GM18498 (cell line): ENCODE measurements at regions not wholly inside any gene's neighbourhood (a gene's known extent, or its start where the extent isn't known, plus 50 kb on each side); places are given as distances from the start of the nearest gene placed in this dataset.
"Not testable (repeated sequence)": the region's sequence is repeated elsewhere in the genome, so short reads cannot be mapped to it uniquely, and the experiment has no call there.

Experiments
- ATAC-seq: cut with Tn5 transposase; IDR thresholded peaks from one replicate; pipeline ENCODE4 v1.9.1; 2021; ENCODE audit warnings: mild to moderate bottlenecking, moderate library complexity; ENCODE audit not compliant: unreplicated experiment

DNA sequence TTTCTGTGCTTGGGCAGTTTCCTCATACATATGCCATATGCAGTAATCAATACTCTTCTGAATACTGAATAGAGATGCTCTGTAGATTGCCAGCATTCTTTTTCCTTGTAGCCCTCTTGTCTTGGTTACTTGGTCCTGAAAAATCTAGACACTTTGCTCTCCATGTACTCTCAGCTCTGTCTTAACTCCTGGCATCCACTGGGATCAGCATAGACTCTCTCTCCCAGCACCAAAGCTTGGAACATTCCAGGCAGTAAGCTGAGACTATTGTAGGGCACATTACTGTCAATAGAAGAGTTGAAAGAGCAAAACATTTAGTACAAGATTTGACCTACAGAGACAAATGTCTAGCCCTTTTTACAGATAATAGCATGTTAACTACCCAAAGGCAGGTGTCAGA, 1100.3 kb downstream of the TBL1XR1 start:
- no peak for ATAC-seq

DNA sequence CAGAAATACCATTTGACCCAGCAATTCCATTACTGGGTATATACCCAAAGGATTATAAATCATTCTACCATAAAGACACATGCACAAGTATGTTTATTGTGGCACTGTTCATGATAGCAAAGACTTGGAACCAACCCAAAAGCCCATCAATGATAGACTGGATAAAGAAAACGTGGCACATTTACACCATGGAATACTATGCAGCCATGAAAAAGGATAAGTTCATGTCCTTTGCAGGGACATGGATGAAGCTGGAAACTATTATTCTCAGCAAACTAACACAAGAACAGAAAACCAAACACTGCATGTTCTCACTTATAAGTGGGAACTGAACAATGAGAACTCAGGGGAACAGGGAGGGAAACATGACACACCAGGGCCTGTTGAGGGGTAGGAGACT, 1103.4 kb downstream of the TBL1XR1 start:
- ATAC-seq, result not testable (repeated sequence)

DNA sequence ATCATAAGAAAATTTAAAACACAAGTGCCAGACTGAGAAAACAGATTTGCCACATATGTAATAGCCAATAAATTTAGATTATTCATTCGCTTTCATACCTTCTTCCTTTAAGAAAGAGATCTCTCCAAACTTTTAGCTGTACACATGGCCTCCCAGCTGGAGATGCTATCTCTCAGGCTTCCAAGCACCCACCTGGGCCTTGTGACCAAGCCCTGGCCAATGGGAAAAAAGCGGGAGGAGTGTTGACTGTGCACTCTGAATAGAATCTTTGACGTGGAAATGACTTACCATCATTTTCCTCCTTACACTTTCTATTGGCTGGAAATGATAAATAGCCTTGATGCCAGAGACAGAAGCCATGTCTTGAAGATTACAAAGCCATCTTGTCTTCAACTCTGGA, 1106.6 kb downstream of the TBL1XR1 start:
- no peak for ATAC-seq

DNA sequence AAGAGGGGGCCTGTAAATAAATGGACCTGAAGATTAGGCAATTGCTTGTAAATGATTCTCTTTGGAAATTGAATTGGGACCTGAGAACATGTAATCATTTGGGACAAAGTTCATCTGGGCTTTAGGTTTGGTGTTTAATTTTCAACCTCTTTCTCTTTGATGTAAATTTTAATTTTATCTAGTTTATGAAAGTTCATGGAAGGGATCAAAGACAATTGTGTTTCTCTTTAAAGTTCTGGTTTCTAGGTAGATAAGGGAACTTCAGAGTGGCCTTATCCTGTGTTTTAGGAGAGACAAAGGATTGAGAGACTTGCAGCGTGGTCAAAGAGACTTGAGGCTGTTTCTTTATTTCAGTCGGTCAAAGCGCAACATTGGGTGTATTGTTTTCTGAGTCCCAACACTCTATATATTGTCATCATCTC, 1108.3 kb downstream of the TBL1XR1 start:
- no peak for ATAC-seq

- no peak for ATAC-seq
Measured at GRCh38 chr3:176087066-176087697, 1110.1 kb downstream of the TBL1XR1 start.

DNA sequence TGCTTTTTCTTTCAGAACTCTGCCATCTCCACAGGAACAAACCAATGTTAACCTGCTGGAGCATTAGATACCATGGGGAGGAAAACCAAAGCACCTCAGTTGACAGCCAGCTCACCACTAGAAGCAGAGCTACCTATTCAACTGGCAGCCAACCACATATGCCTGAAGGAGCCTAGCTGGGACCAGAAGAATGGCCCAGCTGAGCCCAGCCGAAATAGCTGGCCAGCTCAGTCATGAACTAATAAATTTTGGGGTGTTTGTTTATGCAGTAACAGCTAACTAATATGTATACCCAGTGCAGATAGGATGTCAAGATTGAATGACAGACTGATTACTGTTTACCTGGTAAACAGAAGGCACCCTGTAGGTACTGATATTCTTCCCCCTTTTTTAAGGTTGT, 1117.5 kb downstream of the TBL1XR1 start:
- ATAC-seq, result no peak

DNA sequence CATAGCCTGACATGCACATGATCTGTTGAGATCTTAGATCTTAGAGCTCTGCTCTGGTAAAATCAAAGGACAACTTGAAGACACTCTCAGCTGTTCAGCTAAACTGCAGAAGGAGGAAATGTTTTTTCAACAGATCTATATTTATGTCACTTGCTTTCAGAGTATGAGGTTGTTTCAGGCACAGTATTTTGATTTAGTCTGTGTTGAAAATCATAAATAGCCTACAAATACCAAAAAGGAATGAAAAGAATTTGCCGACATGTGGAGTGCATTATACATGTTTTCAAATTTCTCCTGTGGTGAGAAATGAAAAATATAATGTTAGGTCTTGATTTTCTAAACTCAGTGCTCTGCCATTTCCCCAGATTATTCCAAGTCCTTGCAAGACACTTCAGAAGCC, 1118.4 kb downstream of the TBL1XR1 start:
- no peak for ATAC-seq

GRCh38 chr3:176075491-176075890, 1121.8 kb downstream of the TBL1XR1 start:
- ATAC-seq, result no peak

- ATAC-seq, result no peak
Measured at GRCh38 chr3:176075046-176075445, 1122.2 kb downstream of the TBL1XR1 start.

GRCh38 chr3:176074096-176074495, 1123.2 kb downstream of the TBL1XR1 start:
- no peak for ATAC-seq

- no peak for ATAC-seq
Measured at GRCh38 chr3:176071943-176072342, 1125.3 kb downstream of the TBL1XR1 start.

GRCh38 chr3:176068750-176069149, 1128.5 kb downstream of the TBL1XR1 start:
- ATAC-seq, result no peak

GRCh38 chr3:176058856-176059255, 1138.4 kb downstream of the TBL1XR1 start:
- no peak for ATAC-seq

GRCh38 chr3:176055836-176056235, 1141.4 kb downstream of the TBL1XR1 start:
- ATAC-seq, result no peak

DNA sequence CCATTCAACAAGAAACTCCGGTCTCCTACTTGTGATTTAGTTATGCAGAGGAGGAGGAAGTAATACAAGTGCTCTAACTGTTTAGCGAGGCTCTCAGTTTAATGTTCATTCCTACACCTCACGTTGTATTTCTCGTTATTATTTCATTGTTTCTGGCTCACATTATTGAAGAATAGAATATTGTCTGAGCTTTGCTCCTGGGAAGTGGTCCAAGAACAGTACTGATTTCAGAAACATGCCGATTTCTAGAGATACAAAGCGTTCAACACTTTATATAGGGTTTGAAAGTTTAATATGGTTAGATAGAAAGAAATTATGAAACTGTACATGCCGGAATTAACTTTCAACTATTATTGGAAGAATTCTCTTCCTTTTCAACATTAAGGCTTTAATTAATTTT, 1145.5 kb downstream of the TBL1XR1 start:
- ATAC-seq, result no peak

GRCh38 chr3:176046703-176047102, 1150.6 kb downstream of the TBL1XR1 start:
- no peak for ATAC-seq

- no peak for ATAC-seq
Measured at GRCh38 chr3:176041812-176042211, 1155.5 kb downstream of the TBL1XR1 start.

GRCh38 chr3:176041185-176041584, 1156.1 kb downstream of the TBL1XR1 start:
- ATAC-seq, result no peak

DNA sequence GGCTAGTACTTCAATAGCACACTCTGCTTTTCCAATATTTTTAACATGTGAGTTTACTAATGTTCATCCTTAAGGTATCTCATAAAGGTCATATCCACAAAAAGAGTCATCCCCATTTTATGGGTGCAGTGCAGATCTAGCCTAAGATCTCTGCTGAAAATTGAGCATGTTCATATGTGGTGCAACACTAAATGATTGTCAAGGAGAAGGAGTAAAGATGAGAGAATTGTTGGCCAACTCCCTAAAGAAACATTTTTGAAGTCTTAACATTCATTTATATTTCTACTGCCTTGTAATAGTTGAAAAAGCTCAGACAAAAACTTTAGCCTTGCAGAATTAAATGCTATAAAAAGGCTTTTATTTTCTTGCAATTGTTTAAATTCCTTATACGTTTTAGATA, 1159.6 kb downstream of the TBL1XR1 start:
- ATAC-seq, result no peak

DNA sequence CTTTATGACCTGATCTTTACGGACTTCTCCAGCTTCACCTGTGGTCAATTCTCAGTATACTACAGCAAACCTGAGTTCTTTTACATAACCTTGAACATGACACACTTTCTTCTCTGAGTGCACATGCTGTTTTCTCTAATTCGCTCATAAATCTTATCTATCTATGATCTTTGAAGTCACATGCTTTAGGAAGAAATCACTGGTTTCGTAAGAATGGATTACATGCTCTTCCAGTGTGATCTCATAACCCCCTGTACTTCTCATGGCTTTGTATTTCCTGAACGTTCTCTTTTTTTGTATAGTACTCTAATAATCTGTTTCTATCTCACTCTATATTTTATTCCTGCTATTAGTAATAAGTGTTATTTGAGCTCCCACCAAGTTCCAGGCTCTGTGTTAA, 1165.2 kb downstream of the TBL1XR1 start:
- ATAC-seq, result no peak

DNA sequence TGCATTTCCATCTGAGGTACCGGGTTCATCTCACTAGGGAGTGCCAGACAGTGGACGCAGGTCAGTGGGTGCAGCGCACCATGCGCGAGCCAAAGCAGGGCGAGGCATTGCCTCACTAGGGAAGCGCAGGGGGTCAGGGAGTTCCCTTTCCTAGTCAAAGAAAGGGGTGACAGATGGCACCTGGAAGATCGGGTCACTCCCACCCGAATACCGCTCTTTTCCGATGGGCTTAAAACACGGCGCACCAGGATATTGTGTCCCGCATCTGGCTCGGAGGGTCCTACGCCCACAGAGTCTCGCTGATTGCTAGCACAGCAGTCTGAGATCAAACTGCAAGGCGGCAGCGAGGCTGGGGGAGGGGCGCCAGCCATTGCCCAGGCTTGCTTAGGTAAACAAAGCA, 1157.1 kb downstream of the NAALADL2 start:
- ATAC-seq, result not testable (repeated sequence)

GRCh38 chr3:176015228-176015627, 1156.1 kb downstream of the NAALADL2 start:
- ATAC-seq, result not testable (repeated sequence)

DNA sequence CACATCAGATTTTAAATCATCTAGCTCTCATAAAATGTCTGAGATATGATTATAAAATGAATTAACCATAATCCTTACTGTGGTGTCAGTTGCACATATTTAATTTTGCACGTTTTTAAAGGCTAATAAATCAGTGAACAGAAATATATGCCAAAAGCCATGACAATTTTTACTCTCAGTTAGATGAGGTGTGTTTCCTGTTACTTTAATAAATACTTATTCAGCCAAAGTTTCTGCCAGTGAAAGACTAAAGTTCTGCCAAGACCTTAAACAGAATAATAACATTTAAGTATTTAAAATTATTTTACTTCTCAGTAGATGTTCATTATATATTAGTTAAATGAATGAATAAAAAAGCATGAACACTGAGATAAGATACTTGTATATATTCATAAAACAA, 1150.1 kb downstream of the NAALADL2 start:
- ATAC-seq, result no peak
